K562 (cell line): ENCODE measurements at regions not wholly inside any gene's neighbourhood (a gene's known extent, or its start where the extent isn't known, plus 50 kb on each side); places are given as distances from the start of the nearest gene placed in this dataset.

ENCODE experiments used
- ATAC-seq: fragments of 200-7000 bp; cut with Tn5 transposase; 3 replicates; pipeline ENCODE4 v1.9.1; 2020; ENCODE audit warnings: moderate library complexity
- BruUV-seq: library from RNA; stranded (reverse); fragments of 400-500 nt; replicated peaks from 2 replicates; lab custom pipeline; 2021; lab: Mats Ljungman, UMichigan
- CTCF ChIA-PET: fragments of 300-600 bp; formaldehyde crosslinking; extraction: SDS; loops from one replicate; lab custom pipeline; 2021; ENCODE audit warnings: low intra/inter-chr PET ratio; lab: Yijun Ruan, JAX
- POLR2A ChIA-PET: fragments of 300-600, 350-650 bp; sonication (Branson Sonifier 250); formaldehyde crosslinking; extraction: SDS; loops from one replicate; lab custom pipeline; 2021; ENCODE audit warnings: antibody characterized with exemption, inconsistent platforms; lab: Yijun Ruan, JAX
- DNase-seq, 4 experiments: peaks; one replicate each; pipeline versions ENCODE4 v3.0.0 to v3.0.0-alpha.2; 2011 to 2018; ENCODE audit warnings: low spot score in 3 of 4, mixed read lengths in 3 of 4; ENCODE audit errors: extremely low read depth in 1 of 4
- FAIRE-seq: peaks from 2 replicates; lab custom pipeline; 2011; peaks lifted over from hg19 to GRCh38; lab: Jason Lieb, UNC
- H2AFZ ChIP-seq: 2 replicates; pipeline ENCODE4 v1.6.0; 2011; ENCODE audit warnings: low read depth, low read length, control low read depth, inconsistent platforms
- H3K27ac ChIP-seq: fragments of 200-600 bp; 3 replicates; pipeline ENCODE4 v1.8.0; 2011; ENCODE audit warnings: low read depth, mild to moderate bottlenecking, control low read depth, inconsistent platforms, low read length, moderate library complexity, mixed read lengths; ENCODE audit errors: extremely low read depth
- H3K27me3 ChIP-seq, 2 experiments: fragments of 300-600 bp in 1 of 2; 2 replicates in 1 of 2; 3 replicates in 1 of 2; pipeline versions ENCODE4 v1.6.0 to v1.8.0; 2011; ENCODE audit warnings: inconsistent platforms in 2 of 2, low read length in 2 of 2, mild to moderate bottlenecking in 1 of 2, mixed read lengths in 1 of 2, moderate library complexity in 1 of 2; ENCODE audit not compliant: control insufficient read depth in 2 of 2, insufficient read depth in 2 of 2
- H3K36me3 ChIP-seq: fragments of 300-600 bp; 3 replicates; pipeline ENCODE4 v1.8.0; 2011; ENCODE audit warnings: mild to moderate bottlenecking, low read length, inconsistent platforms; ENCODE audit not compliant: control insufficient read depth, insufficient read depth
- H3K4me1 ChIP-seq, 2 experiments: fragments of 200-600 bp in 1 of 2; replicated peaks in 1 of 2; 2 replicates in 1 of 2; 3 replicates in 1 of 2; pipeline versions ENCODE4 v1.5.1 to v1.8.0; 2011; ENCODE audit warnings: inconsistent platforms in 2 of 2, low read length in 2 of 2, mild to moderate bottlenecking in 1 of 2, mixed read lengths in 1 of 2, moderate library complexity in 1 of 2; ENCODE audit not compliant: control insufficient read depth in 2 of 2, insufficient read depth in 2 of 2
- H3K4me2 ChIP-seq: 2 replicates; pipeline ENCODE4 v1.6.1; 2011; ENCODE audit warnings: low read length, control low read depth, inconsistent platforms, mixed read lengths; ENCODE audit not compliant: insufficient read depth
- H3K4me3 ChIP-seq: fragments of 200-600 bp; sonication (generic), shearing (Covaris generic); 2 replicates; pipeline ENCODE4 v1.5.1; 2016; ENCODE audit warnings: control low read depth, inconsistent platforms
- H3K79me2 ChIP-seq: fragments of 200-600 bp; 3 replicates; pipeline ENCODE4 v1.8.0; 2011; ENCODE audit warnings: low read length, inconsistent platforms; ENCODE audit not compliant: control insufficient read depth, insufficient read depth
- H3K9ac ChIP-seq, 2 experiments: 2 replicates each; pipeline versions ENCODE4 v1.6.0 to v1.6.1; 2011; ENCODE audit warnings: low read depth in 2 of 2, low read length in 2 of 2, control low read depth in 1 of 2, inconsistent platforms in 1 of 2, mild to moderate bottlenecking in 1 of 2, mixed read lengths in 1 of 2; ENCODE audit not compliant: insufficient read depth in 1 of 2
- H3K9me1 ChIP-seq: one replicate; pipeline ENCODE4 v1.6.0; 2011; ENCODE audit warnings: inconsistent platforms, mild to moderate bottlenecking, low read length, moderate library complexity; ENCODE audit not compliant: control insufficient read depth, insufficient read depth
- H3K9me3 ChIP-seq: replicated peaks from 2 replicates; pipeline ENCODE4 v1.5.1; 2011; ENCODE audit warnings: low read depth, low read length, inconsistent platforms; ENCODE audit not compliant: control insufficient read depth, insufficient read depth
- H4K20me1 ChIP-seq: replicated peaks from 2 replicates; pipeline ENCODE4 v1.6.1; 2011; ENCODE audit warnings: low read length, inconsistent platforms, mixed read lengths; ENCODE audit not compliant: control insufficient read depth, insufficient read depth
- ZNF175 ChIP-seq: fragments of 200-800 bp; sonication (Bioruptor generic); IDR thresholded peaks from 2 replicates; pipeline ENCODE4 v1.6.1; 2016; ENCODE audit warnings: low read depth, mild to moderate bottlenecking, missing genetic modification characterization, missing compliant biosample characterization
- WGBS: fragments of 100-300 bp; shearing (Covaris generic); methylation state at CpG from one replicate; pipeline ENCODE4 v1.1.6; 2016; ENCODE audit warnings: low coverage, mixed read lengths; ENCODE audit not compliant: insufficient coverage; ENCODE audit errors: missing lambda C conversion rate; 5-methylcytosine and 5-hydroxymethylcytosine counted together
- in situ Hi-C: fragments of 300-500 bp; cut with MboI; formaldehyde crosslinking; loops from 4 replicates; pipeline ENCODE4 v1.15.0; 2018; ENCODE audit warnings: inconsistent platforms, mixed read lengths
- intact Hi-C: fragments of 100-400 bp; cut with micrococcal nuclease; formaldehyde crosslinking; loops from 2 replicates; pipeline ENCODE4 v1.14.2; 2022
- TF ChIP-seq, protein P1 (sequence below): sonication (generic); formaldehyde crosslinking; IDR thresholded peaks from 2 replicates; pipeline ENCODE4 v1.5.0; 2020; ENCODE audit warnings: missing genetic modification reagents
- TF ChIP-seq, protein P2 (sequence below): fragments of 450-650 bp; IDR thresholded peaks from 2 replicates; pipeline ENCODE4 v1.6.1; 2016; ENCODE audit warnings: low read depth

DNA sequence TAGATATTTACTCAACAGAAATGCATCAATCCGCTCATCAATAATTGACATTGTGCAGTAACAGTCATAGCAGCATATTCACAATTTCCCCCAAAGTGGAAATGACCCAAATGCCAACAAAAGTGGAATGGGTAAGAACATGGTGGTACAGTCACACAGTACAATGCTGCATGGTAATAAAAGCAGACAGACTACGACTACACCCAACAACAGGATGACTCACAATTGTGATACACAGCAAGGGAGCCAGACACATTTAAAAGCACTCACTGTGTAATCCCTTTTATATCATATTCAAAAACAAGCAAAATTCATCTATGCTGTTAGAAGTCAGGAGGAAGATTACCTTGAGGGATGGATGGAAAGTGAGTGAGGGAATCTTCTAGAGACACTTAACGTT lies 76.5 kb upstream of the NUDT7 start:
- in situ Hi-C loops = no loop called here
- H3K4me3 ChIP-seq = no peak overlapping the region

More for the DNA sequence above, 76.5 kb upstream of the NUDT7 start:
- intact Hi-C loops = no loop called here
- Histone ChIP-seq H3K27me3 (no peaks in the 10 kb centered on the region; a peak in 1 of 5 replicates), H3K9me3 (no peaks in the 10 kb centered on the region), H3K4me1 (no peaks in the 10 kb centered on the region), H3K9me1 (no peaks in the 10 kb centered on the region), H4K20me1 (no peaks in the 10 kb centered on the region), H2AFZ (no peak overlapping the region), H3K79me2 (no peaks in the 10 kb centered on the region), H3K27ac (no peak overlapping the region), H3K9ac (no peak overlapping the region)
- POLR2A ChIA-PET = no interaction called here
- CTCF ChIA-PET = no interaction called here
- no TSS peak for BruUV-seq
- no peak for ATAC-seq
- no peak for FAIRE-seq
- TF ChIP-seq, protein P1, sequence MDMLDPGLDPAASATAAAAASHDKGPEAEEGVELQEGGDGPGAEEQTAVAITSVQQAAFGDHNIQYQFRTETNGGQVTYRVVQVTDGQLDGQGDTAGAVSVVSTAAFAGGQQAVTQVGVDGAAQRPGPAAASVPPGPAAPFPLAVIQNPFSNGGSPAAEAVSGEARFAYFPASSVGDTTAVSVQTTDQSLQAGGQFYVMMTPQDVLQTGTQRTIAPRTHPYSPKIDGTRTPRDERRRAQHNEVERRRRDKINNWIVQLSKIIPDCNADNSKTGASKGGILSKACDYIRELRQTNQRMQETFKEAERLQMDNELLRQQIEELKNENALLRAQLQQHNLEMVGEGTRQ (CRISPR knock-in tag) = no peak
- no peak for TF ChIP-seq ZNF175 (CRISPR knock-in tag)
- TF ChIP-seq, protein P2, sequence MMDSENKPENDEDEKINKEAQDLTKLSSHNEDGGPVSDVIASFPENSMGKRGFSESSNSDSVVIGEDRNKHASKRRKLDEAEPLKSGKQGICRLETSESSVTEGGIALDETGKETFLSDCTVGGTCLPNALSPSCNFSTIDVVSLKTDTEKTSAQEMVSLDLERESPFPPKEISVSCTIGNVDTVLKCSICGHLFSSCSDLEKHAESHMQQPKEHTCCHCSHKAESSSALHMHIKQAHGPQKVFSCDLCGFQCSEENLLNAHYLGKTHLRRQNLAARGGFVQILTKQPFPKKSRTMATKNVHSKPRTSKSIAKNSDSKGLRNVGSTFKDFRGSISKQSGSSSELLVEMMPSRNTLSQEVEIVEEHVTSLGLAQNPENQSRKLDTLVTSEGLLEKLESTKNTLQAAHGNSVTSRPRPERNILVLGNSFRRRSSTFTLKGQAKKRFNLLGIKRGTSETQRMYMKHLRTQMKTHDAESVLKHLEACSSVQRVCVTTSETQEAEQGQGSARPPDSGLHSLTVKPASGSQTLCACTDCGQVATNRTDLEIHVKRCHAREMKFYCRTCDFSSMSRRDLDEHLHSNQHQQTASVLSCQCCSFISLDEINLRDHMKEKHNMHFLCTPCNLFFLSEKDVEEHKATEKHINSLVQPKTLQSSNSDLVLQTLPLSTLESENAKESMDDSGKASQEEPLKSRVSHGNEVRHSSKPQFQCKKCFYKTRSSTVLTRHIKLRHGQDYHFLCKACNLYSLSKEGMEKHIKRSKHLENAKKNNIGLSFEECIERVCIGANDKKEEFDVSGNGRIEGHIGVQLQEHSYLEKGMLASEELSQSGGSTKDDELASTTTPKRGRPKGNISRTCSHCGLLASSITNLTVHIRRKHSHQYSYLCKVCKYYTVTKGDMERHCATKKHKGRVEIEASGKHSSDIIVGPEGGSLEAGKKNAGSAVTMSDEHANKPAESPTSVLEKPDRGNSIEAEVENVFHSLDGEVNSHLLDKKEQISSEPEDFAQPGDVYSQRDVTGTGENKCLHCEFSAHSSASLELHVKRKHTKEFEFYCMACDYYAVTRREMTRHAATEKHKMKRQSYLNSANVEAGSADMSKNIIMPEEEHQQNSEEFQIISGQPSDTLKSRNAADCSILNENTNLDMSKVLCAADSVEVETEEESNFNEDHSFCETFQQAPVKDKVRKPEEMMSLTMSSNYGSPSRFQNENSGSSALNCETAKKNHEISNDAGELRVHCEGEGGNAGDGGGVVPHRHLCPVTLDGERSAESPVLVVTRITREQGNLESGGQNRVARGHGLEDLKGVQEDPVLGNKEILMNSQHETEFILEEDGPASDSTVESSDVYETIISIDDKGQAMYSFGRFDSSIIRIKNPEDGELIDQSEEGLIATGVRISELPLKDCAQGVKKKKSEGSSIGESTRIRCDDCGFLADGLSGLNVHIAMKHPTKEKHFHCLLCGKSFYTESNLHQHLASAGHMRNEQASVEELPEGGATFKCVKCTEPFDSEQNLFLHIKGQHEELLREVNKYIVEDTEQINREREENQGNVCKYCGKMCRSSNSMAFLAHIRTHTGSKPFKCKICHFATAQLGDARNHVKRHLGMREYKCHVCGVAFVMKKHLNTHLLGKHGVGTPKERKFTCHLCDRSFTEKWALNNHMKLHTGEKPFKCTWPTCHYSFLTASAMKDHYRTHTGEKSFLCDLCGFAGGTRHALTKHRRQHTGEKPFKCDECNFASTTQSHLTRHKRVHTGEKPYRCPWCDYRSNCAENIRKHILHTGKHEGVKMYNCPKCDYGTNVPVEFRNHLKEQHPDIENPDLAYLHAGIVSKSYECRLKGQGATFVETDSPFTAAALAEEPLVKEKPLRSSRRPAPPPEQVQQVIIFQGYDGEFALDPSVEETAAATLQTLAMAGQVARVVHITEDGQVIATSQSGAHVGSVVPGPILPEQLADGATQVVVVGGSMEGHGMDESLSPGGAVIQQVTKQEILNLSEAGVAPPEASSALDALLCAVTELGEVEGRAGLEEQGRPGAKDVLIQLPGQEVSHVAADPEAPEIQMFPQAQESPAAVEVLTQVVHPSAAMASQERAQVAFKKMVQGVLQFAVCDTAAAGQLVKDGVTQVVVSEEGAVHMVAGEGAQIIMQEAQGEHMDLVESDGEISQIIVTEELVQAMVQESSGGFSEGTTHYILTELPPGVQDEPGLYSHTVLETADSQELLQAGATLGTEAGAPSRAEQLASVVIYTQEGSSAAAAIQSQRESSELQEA = no peak
- TF ChIP-seq, all 486 proteins: peak for 0
- WGBS = 3% methylated on average over 3 of the region's 3 CpGs
- Histone ChIP-seq H3K4me2 (no peak overlapping the region), H3K36me3 (no peaks in the 10 kb centered on the region)
- DNase-seq = no peak
